GM12892 (cell line): ENCODE measurements at regions not wholly inside any gene's neighbourhood (a gene's known extent, or its start where the extent isn't known, plus 50 kb on each side); places are given as distances from the start of the nearest gene placed in this dataset.

Experiments used
- POLR2A ChIP-seq: IDR thresholded peaks from 2 replicates; pipeline ENCODE4 v1.6.1; 2011; ENCODE audit warnings: low read depth, low read length, control low read depth
- POLR2AphosphoS5 ChIP-seq: IDR thresholded peaks from 2 replicates; pipeline ENCODE4 v1.6.1; 2011; ENCODE audit warnings: low read depth, low read length, control low read depth

GRCh38 chr2:6580982-6581381 is 284.7 kb downstream of the CMPK2 start:
- TF ChIP-seq POLR2A (no peak), POLR2AphosphoS5 (no peak)
